Esophagus squamous epithelium (tissue), 4 donors: ENCODE measurements at regions not wholly inside any gene's neighbourhood (a gene's known extent, or its start where the extent isn't known, plus 50 kb on each side); places are given as distances from the start of the nearest gene placed in this dataset.
"Not testable (repeated sequence)": the region's sequence is repeated elsewhere in the genome, so short reads cannot be mapped to it uniquely, and the experiment has no call there.

Experiments used
- CTCF ChIP-seq, 6 experiments: fragments of 450-650 bp in 4 of 6; fragments of 200-600 bp in 2 of 6; sonication (generic) in 2 of 6; IDR thresholded peaks; one replicate each; pipeline ENCODE4 v1.5.1; 2016 to 2019; ENCODE audit warnings: antibody characterized with exemption in 6 of 6, mild to moderate bottlenecking in 4 of 6, moderate library complexity in 4 of 6
- POLR2A ChIP-seq, 4 donors: fragments of 450-650 bp; IDR thresholded peaks; one replicate each; pipeline ENCODE4 v1.6.1; 2017; ENCODE audit warnings: antibody characterized with exemption in 4 of 4, mild to moderate bottlenecking in 4 of 4, moderate library complexity in 3 of 4

- not testable (repeated sequence) for TF ChIP-seq CTCF, POLR2A (IDR thresholded peaks at IDR 0.05)
Observed at GRCh38 chr3:145054055-145054454, 1082.4 kb downstream of the DIPK2A start.
